ENCODE measurements at regions not wholly inside any gene's neighbourhood (a gene's known extent, or its start where the extent isn't known, plus 50 kb on each side); places are given as distances from the start of the nearest gene placed in this dataset.

GRCh38 chr4:13209600-13209999, 274.5 kb downstream of the RAB28 start:
- no peak for TF ChIP-seq RAD21 (IDR thresholded peaks at IDR 0.05 in 1 of 2, conservative IDR thresholded peaks at IDR 0.05 in 1 of 2; ENCODE audit: low read depth in 2 of 2, low read length in 2 of 2)
- TF ChIP-seq CTCF (IDR thresholded peaks at IDR 0.05; ENCODE audit: control extremely low read depth in 1 of 3, insufficient read depth in 1 of 3, low read depth in 1 of 3, low read length in 3 of 3) = no peak
- TF ChIP-seq EZH2 (IDR thresholded peaks at IDR 0.05; ENCODE audit: low read depth, low read length, severe bottlenecking) = no peak
- TF ChIP-seq POLR2A (IDR thresholded peaks at IDR 0.05; ENCODE audit: control extremely low read depth in 1 of 2, low read depth in 2 of 2, low read length in 2 of 2) = no peak
- no peak for TF ChIP-seq POLR2AphosphoS5 (IDR thresholded peaks at IDR 0.05; ENCODE audit: low read depth, low read length)
- TF ChIP-seq EGR1 (IDR thresholded peaks at IDR 0.05; ENCODE audit: borderline replicate concordance, low read depth, low read length) = no peak
- TF ChIP-seq TCF12 (IDR thresholded peaks at IDR 0.05; ENCODE audit: low read depth, low read length) = no peak
